ENCODE measurements at regions not wholly inside any gene's neighbourhood (a gene's known extent, or its start where the extent isn't known, plus 50 kb on each side); places are given as distances from the start of the nearest gene placed in this dataset.

DNA sequence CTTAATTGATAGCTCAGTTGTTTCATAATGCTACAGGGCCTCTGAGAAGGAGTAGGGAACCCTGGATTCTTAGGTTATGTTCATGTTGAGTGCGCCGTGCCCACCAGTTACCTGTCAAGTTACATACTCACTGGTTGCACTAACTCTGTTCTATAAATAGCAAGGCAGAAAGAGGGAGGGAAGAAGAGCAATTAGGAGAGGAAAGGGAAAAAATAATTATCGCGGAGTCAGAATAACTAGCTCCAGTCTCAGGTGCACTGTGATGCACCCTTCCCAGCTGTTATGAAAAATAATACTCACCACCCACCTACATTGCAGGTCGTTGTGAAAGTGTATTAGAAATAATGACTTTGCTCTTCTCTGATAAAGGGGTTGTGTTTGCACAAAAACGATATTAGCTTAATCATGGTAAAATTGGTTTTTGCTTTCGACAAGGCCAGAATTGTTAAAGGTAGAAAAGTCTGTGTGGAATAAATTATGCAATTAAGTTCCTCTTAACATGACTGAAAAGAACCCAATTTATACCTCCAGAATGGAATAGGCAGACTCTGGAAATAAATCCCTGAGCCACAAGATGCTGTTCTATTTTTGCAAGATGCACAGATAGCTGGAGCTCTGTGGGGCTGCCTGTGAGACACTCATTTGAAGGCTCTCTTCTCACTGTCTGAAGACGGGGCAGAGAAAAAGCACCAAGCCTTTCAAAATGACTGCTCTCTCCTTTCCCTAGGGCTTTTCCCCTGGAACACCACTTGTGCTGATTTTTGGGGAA, 137.6 kb upstream of the PITRM1 start:
- TF ChIP-seq, protein P1, sequence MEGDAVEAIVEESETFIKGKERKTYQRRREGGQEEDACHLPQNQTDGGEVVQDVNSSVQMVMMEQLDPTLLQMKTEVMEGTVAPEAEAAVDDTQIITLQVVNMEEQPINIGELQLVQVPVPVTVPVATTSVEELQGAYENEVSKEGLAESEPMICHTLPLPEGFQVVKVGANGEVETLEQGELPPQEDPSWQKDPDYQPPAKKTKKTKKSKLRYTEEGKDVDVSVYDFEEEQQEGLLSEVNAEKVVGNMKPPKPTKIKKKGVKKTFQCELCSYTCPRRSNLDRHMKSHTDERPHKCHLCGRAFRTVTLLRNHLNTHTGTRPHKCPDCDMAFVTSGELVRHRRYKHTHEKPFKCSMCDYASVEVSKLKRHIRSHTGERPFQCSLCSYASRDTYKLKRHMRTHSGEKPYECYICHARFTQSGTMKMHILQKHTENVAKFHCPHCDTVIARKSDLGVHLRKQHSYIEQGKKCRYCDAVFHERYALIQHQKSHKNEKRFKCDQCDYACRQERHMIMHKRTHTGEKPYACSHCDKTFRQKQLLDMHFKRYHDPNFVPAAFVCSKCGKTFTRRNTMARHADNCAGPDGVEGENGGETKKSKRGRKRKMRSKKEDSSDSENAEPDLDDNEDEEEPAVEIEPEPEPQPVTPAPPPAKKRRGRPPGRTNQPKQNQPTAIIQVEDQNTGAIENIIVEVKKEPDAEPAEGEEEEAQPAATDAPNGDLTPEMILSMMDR (IDR thresholded peaks at IDR 0.05): no peak
- no peak for TF ChIP-seq POLR2AphosphoS5 (IDR thresholded peaks at IDR 0.05; ENCODE audit: insufficient read depth in 1 of 2, low read depth in 1 of 2)

All from vagina (tissue), 2 donors.